ENCODE measurements at regions not wholly inside any gene's neighbourhood (a gene's known extent, or its start where the extent isn't known, plus 50 kb on each side); places are given as distances from the start of the nearest gene placed in this dataset.

GRCh38 chr2:173814306-173814705, 150.9 kb downstream of the SP3 start:
- no peak overlapping the region for H3K4me3 Mint-ChIP-seq
- no peaks in the 10 kb centered on the region for H3K36me3 Mint-ChIP-seq
- no peak overlapping the region for H3K27ac Mint-ChIP-seq
- no peak for DNase-seq (ENCODE audit: low spot score in 2 of 2)
- H3K27me3 Mint-ChIP-seq: no peaks in the 10 kb centered on the region
- H3K9me3 Mint-ChIP-seq: no peaks in the 10 kb centered on the region
- H3K4me1 Mint-ChIP-seq: no peaks in the 10 kb centered on the region
- no peak for ATAC-seq (ENCODE audit: low read depth)

GRCh38 chr2:173815772-173816171, 149.4 kb downstream of the SP3 start:
- Mint-ChIP-seq H3K9me3 (no peaks in the 10 kb centered on the region), H3K27me3 (no peaks in the 10 kb centered on the region), H3K4me1 (no peaks in the 10 kb centered on the region), H3K27ac (no peak overlapping the region), H3K36me3 (no peaks in the 10 kb centered on the region), H3K4me3 (no peak overlapping the region)
- ATAC-seq (ENCODE audit: low read depth) (no peak), DNase-seq (ENCODE audit: low spot score in 2 of 2) (no peak)

GRCh38 chr2:173817582-173817981, 147.6 kb downstream of the SP3 start:
- no peak overlapping the region for H3K27ac Mint-ChIP-seq
- peaks cover 6% of the 10 kb centered on the region for H3K27me3 Mint-ChIP-seq
- peaks cover 2% of the 10 kb centered on the region for H3K36me3 Mint-ChIP-seq
- no peak overlapping the region for H3K4me3 Mint-ChIP-seq
- no peak for ATAC-seq (ENCODE audit: low read depth)
- no peaks in the 10 kb centered on the region for H3K4me1 Mint-ChIP-seq
- no peak for DNase-seq (ENCODE audit: low spot score in 2 of 2)
- H3K9me3 Mint-ChIP-seq: no peaks in the 10 kb centered on the region

GRCh38 chr2:173818285-173818684, 146.9 kb downstream of the SP3 start:
- H3K4me3 Mint-ChIP-seq: no peak overlapping the region
- no peak for DNase-seq (ENCODE audit: low spot score in 2 of 2)
- no peak for ATAC-seq (ENCODE audit: low read depth)
- peaks cover 3% of the 10 kb centered on the region for H3K4me1 Mint-ChIP-seq
- peaks cover 2% of the 10 kb centered on the region for H3K36me3 Mint-ChIP-seq
- H3K9me3 Mint-ChIP-seq: no peaks in the 10 kb centered on the region
- H3K27ac Mint-ChIP-seq: no peak overlapping the region
- peaks cover 6% of the 10 kb centered on the region for H3K27me3 Mint-ChIP-seq

GRCh38 chr2:173819852-173820251, 145.3 kb downstream of the SP3 start:
- peaks cover 2% of the 10 kb centered on the region for H3K36me3 Mint-ChIP-seq
- DNase-seq (ENCODE audit: low spot score in 2 of 2): no peak
- H3K4me1 Mint-ChIP-seq: peaks cover 3% of the 10 kb centered on the region
- H3K27ac Mint-ChIP-seq: no peak overlapping the region
- no peak for ATAC-seq (ENCODE audit: low read depth)
- H3K4me3 Mint-ChIP-seq: no peak overlapping the region
- H3K27me3 Mint-ChIP-seq: peaks cover 6% of the 10 kb centered on the region
- H3K9me3 Mint-ChIP-seq: no peaks in the 10 kb centered on the region

GRCh38 chr2:173821451-173821850, 143.7 kb downstream of the SP3 start:
- Mint-ChIP-seq H3K36me3 (peaks cover 2% of the 10 kb centered on the region), H3K4me3 (no peak overlapping the region), H3K27me3 (peaks cover 6% of the 10 kb centered on the region), H3K4me1 (peaks cover 3% of the 10 kb centered on the region), H3K27ac (no peak overlapping the region), H3K9me3 (no peaks in the 10 kb centered on the region)
- ATAC-seq (ENCODE audit: low read depth): no peak
- DNase-seq (ENCODE audit: low spot score in 2 of 2): no peak

GRCh38 chr2:173822889-173823542, 142.2 kb downstream of the SP3 start:
- ATAC-seq (ENCODE audit: low read depth) (no peak), DNase-seq (ENCODE audit: low spot score in 2 of 2) (no peak)
- peaks cover 10% of the 10 kb centered on the region for H3K27me3 Mint-ChIP-seq
- peaks cover 2% of the 10 kb centered on the region for H3K36me3 Mint-ChIP-seq
- no peak overlapping the region for H3K27ac Mint-ChIP-seq
- no peaks in the 10 kb centered on the region for H3K9me3 Mint-ChIP-seq
- no peak overlapping the region for H3K4me3 Mint-ChIP-seq
- peaks cover 3% of the 10 kb centered on the region for H3K4me1 Mint-ChIP-seq

- ATAC-seq (ENCODE audit: low read depth) (no peak), DNase-seq (ENCODE audit: low spot score in 2 of 2) (no peak)
- peaks cover 10% of the 10 kb centered on the region for H3K27me3 Mint-ChIP-seq
- H3K27ac Mint-ChIP-seq: no peak overlapping the region
- no peaks in the 10 kb centered on the region for H3K9me3 Mint-ChIP-seq
- peaks cover 3% of the 10 kb centered on the region for H3K4me1 Mint-ChIP-seq
- no peak overlapping the region for H3K4me3 Mint-ChIP-seq
- H3K36me3 Mint-ChIP-seq: peaks cover 2% of the 10 kb centered on the region
Measured at GRCh38 chr2:173823543-173823939, 141.6 kb downstream of the SP3 start.

- ATAC-seq (ENCODE audit: low read depth) (no peak), DNase-seq (ENCODE audit: low spot score in 2 of 2) (no peak)
- H3K4me1 Mint-ChIP-seq: no peaks in the 10 kb centered on the region
- H3K27me3 Mint-ChIP-seq: peaks cover 4% of the 10 kb centered on the region
- H3K9me3 Mint-ChIP-seq: no peaks in the 10 kb centered on the region
- no peak overlapping the region for H3K4me3 Mint-ChIP-seq
- H3K27ac Mint-ChIP-seq: no peak overlapping the region
- no peaks in the 10 kb centered on the region for H3K36me3 Mint-ChIP-seq
Measured at GRCh38 chr2:173828189-173829142, 136.7 kb downstream of the SP3 start.

- DNase-seq (ENCODE audit: low spot score in 2 of 2) (no peak), ATAC-seq (ENCODE audit: low read depth) (no peak)
- Mint-ChIP-seq H3K27me3 (peaks cover 4% of the 10 kb centered on the region), H3K4me3 (no peak overlapping the region), H3K4me1 (no peaks in the 10 kb centered on the region), H3K9me3 (no peaks in the 10 kb centered on the region), H3K36me3 (no peaks in the 10 kb centered on the region), H3K27ac (no peak overlapping the region)
Measured at GRCh38 chr2:173829727-173830126, 135.4 kb downstream of the SP3 start.

- Mint-ChIP-seq H3K27me3 (peaks cover 4% of the 10 kb centered on the region), H3K4me1 (no peaks in the 10 kb centered on the region), H3K9me3 (no peaks in the 10 kb centered on the region), H3K4me3 (no peak overlapping the region), H3K36me3 (no peaks in the 10 kb centered on the region), H3K27ac (no peak overlapping the region)
- no peak for DNase-seq (ENCODE audit: low spot score in 2 of 2)
- no peak for ATAC-seq (ENCODE audit: low read depth)
Measured at GRCh38 chr2:173830170-173830569, 135.0 kb downstream of the SP3 start.

- H3K9me3 Mint-ChIP-seq: no peaks in the 10 kb centered on the region
- H3K27me3 Mint-ChIP-seq: peaks cover 4% of the 10 kb centered on the region
- no peaks in the 10 kb centered on the region for H3K36me3 Mint-ChIP-seq
- H3K4me1 Mint-ChIP-seq: no peaks in the 10 kb centered on the region
- no peak overlapping the region for H3K4me3 Mint-ChIP-seq
- DNase-seq (ENCODE audit: low spot score in 2 of 2) (no peak), ATAC-seq (ENCODE audit: low read depth) (no peak)
- no peak overlapping the region for H3K27ac Mint-ChIP-seq
Measured at GRCh38 chr2:173831312-173832229, 133.6 kb downstream of the SP3 start.

GRCh38 chr2:173834141-173834540, 131.0 kb downstream of the SP3 start:
- ATAC-seq (ENCODE audit: low read depth) (no peak), DNase-seq (ENCODE audit: low spot score in 2 of 2) (no peak)
- H3K27me3 Mint-ChIP-seq: no peaks in the 10 kb centered on the region
- no peaks in the 10 kb centered on the region for H3K36me3 Mint-ChIP-seq
- no peaks in the 10 kb centered on the region for H3K4me1 Mint-ChIP-seq
- H3K27ac Mint-ChIP-seq: no peak overlapping the region
- H3K4me3 Mint-ChIP-seq: no peak overlapping the region
- H3K9me3 Mint-ChIP-seq: peaks cover 3% of the 10 kb centered on the region

GRCh38 chr2:173835726-173836125, 129.4 kb downstream of the SP3 start:
- peaks cover 3% of the 10 kb centered on the region for H3K9me3 Mint-ChIP-seq
- no peak for ATAC-seq (ENCODE audit: low read depth)
- no peak overlapping the region for H3K4me3 Mint-ChIP-seq

More at GRCh38 chr2:173835726-173836125, 129.4 kb downstream of the SP3 start:
- Mint-ChIP-seq H3K36me3 (no peaks in the 10 kb centered on the region), H3K4me1 (no peaks in the 10 kb centered on the region), H3K27me3 (no peaks in the 10 kb centered on the region), H3K27ac (no peak overlapping the region)
- no peak for DNase-seq (ENCODE audit: low spot score in 2 of 2)
